ENCODE measurements at regions not wholly inside any gene's neighbourhood (a gene's known extent, or its start where the extent isn't known, plus 50 kb on each side); places are given as distances from the start of the nearest gene placed in this dataset.

- no peak for TF ChIP-seq POLR2A (IDR thresholded peaks at IDR 0.05)
- TF ChIP-seq CTCF (IDR thresholded peaks at IDR 0.05), result no peak
- TF ChIP-seq EP300 (IDR thresholded peaks at IDR 0.05), result no peak
Measured at GRCh38 chr9:13957089-13957488, 356.9 kb downstream of the NFIB start.
